Keratinocyte (primary cell): ENCODE measurements at regions not wholly inside any gene's neighbourhood (a gene's known extent, or its start where the extent isn't known, plus 50 kb on each side); places are given as distances from the start of the nearest gene placed in this dataset.

Experiments
- DNase-seq: peaks from one replicate; pipeline ENCODE4 v3.0.0-alpha.2; 2011; ENCODE audit warnings: low read depth, missing footprints, low spot score
- FAIRE-seq: peaks from 2 replicates; lab custom pipeline; 2011; peaks lifted over from hg19 to GRCh38; lab: Jason Lieb, UNC
- H2AFZ ChIP-seq: 2 replicates; pipeline ENCODE4 v1.6.0; 2012; ENCODE audit warnings: low read length, control low read depth, inconsistent platforms; ENCODE audit not compliant: control insufficient read depth
- H3K27ac ChIP-seq: 2 replicates; pipeline ENCODE4 v1.5.1; 2011; ENCODE audit warnings: low read length; ENCODE audit not compliant: control insufficient read depth, insufficient read depth
- H3K27me3 ChIP-seq: 3 replicates; pipeline ENCODE4 v1.6.0; 2011; ENCODE audit warnings: low read length; ENCODE audit not compliant: control insufficient read depth, insufficient read depth; ENCODE audit errors: extremely low read depth
- H3K36me3 ChIP-seq, 2 experiments: 2 replicates in 1 of 2; 3 replicates in 1 of 2; pipeline ENCODE4 v1.5.1; 2011; ENCODE audit warnings: low read length in 2 of 2, mild to moderate bottlenecking in 1 of 2; ENCODE audit not compliant: control insufficient read depth in 2 of 2, insufficient read depth in 2 of 2; ENCODE audit errors: extremely low read depth in 1 of 2
- H3K4me1 ChIP-seq: 3 replicates; pipeline ENCODE4 v1.5.1; 2011; ENCODE audit warnings: low read length; ENCODE audit not compliant: control insufficient read depth, insufficient read depth; ENCODE audit errors: extremely low read depth
- H3K4me2 ChIP-seq: 3 replicates; pipeline ENCODE4 v1.6.0; 2011; ENCODE audit warnings: low read depth, low read length; ENCODE audit not compliant: control insufficient read depth, insufficient read depth; ENCODE audit errors: extremely low read depth
- H3K4me3 ChIP-seq, 3 experiments: fragments of 200-600 bp in 1 of 3; sonication (generic) in 1 of 3; 2 replicates in 2 of 3; 3 replicates in 1 of 3; pipeline ENCODE4 v1.5.1; 2011 to 2016; ENCODE audit warnings: low read length in 3 of 3, mild to moderate bottlenecking in 3 of 3, control low read depth in 2 of 3, inconsistent platforms in 1 of 3, low read depth in 1 of 3, mixed read lengths in 1 of 3, mixed run types in 1 of 3, moderate library complexity in 1 of 3; ENCODE audit not compliant: control insufficient read depth in 2 of 3, insufficient read depth in 2 of 3; ENCODE audit errors: extremely low read depth in 1 of 3
- H3K79me2 ChIP-seq: 2 replicates; pipeline ENCODE4 v1.6.0; 2012; ENCODE audit warnings: low read length; ENCODE audit not compliant: control insufficient read depth, insufficient read depth
- H3K9ac ChIP-seq: 3 replicates; pipeline ENCODE4 v1.6.0; 2011; ENCODE audit warnings: low read length; ENCODE audit not compliant: control insufficient read depth, insufficient read depth; ENCODE audit errors: extremely low read depth
- H3K9me1 ChIP-seq: 3 replicates; pipeline ENCODE4 v1.6.0; 2011; ENCODE audit warnings: low read length; ENCODE audit not compliant: control insufficient read depth, insufficient read depth; ENCODE audit errors: extremely low read depth
- H3K9me3 ChIP-seq: 2 replicates; pipeline ENCODE4 v1.5.1; 2012; ENCODE audit warnings: low read depth, low read length; ENCODE audit not compliant: control insufficient read depth
- H4K20me1 ChIP-seq: 3 replicates; pipeline ENCODE4 v1.6.0; 2011; ENCODE audit warnings: low read length; ENCODE audit not compliant: control insufficient read depth, insufficient read depth; ENCODE audit errors: extremely low read depth
- CTCF ChIP-seq, 3 experiments: IDR thresholded peaks in 1 of 3; conservative IDR thresholded peaks in 1 of 3; optimal IDR thresholded peaks in 1 of 3; 2 replicates in 2 of 3; 3 replicates in 1 of 3; pipeline versions ENCODE3 to v1.5.1; 2011; ENCODE audit warnings: low read length in 3 of 3, mild to moderate bottlenecking in 3 of 3, moderate library complexity in 2 of 3, control low read depth in 1 of 3, inconsistent platforms in 1 of 3; ENCODE audit not compliant: insufficient read depth in 2 of 3; ENCODE audit errors: extremely low read depth in 1 of 3
- EZH2 ChIP-seq: IDR thresholded peaks from one replicate; pipeline ENCODE4 v1.6.1; 2012; ENCODE audit warnings: inconsistent platforms, mild to moderate bottlenecking, low read length, moderate library complexity
- dilution Hi-C: fragments of 300-500 bp; cut with MboI; formaldehyde crosslinking; loops from one replicate; pipeline ENCODE4 v1.7.0; 2020; ENCODE audit warnings: low sequenced_read_pairs; ENCODE audit not compliant: extremely low pct_ligation_motif_present

DNA sequence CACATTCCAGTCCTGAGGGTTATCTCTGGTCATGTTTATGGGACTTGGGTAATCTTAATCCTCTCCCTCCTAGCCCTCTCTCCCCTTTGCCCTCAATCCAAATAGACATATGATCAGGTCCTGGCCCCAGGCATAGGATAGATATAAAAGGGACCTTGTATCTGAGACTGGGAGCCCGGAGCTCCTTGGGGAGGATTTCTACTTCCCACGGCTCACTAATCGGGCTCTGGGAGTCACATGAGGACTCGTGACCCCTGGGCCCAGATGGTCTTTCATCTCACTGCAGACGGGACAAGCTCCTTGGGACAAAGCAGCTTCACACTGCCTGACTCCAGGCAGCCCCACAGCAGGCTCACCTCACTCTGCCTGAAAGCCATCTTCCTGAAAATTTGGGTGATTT, 57.8 kb upstream of the LYRM9 start:
- Histone ChIP-seq H3K79me2 (no peaks in the 10 kb centered on the region), H3K36me3 (no peaks in the 10 kb centered on the region), H3K27ac (no peak overlapping the region), H2AFZ (no peak overlapping the region), H3K9me3 (no peaks in the 10 kb centered on the region), H3K9me1 (no peaks in the 10 kb centered on the region), H4K20me1 (no peaks in the 10 kb centered on the region), H3K9ac (no peak overlapping the region), H3K27me3 (peaks cover 12% of the 10 kb centered on the region), H3K4me2 (no peak overlapping the region), H3K4me1 (no peaks in the 10 kb centered on the region), H3K4me3 (no peak overlapping the region)
- FAIRE-seq (no peak), DNase-seq (no peak)
- dilution Hi-C loops: no loop called here
- TF ChIP-seq CTCF (optimal IDR thresholded peaks at IDR 0.05 in 1 of 3, IDR thresholded peaks at IDR 0.05 in 1 of 3, conservative IDR thresholded peaks at IDR 0.05 in 1 of 3; ENCODE audit: extremely low read depth in 1 of 3, insufficient read depth in 2 of 3, low read length in 3 of 3): no peak
- TF ChIP-seq EZH2: no peak

- no peaks in the 10 kb centered on the region for H4K20me1 ChIP-seq
- H3K36me3 ChIP-seq: no peaks in the 10 kb centered on the region
- H3K4me2 ChIP-seq: no peak overlapping the region
- DNase-seq (no peak), FAIRE-seq (no peak)
- TF ChIP-seq EZH2: no peak
- no peak for TF ChIP-seq CTCF (optimal IDR thresholded peaks at IDR 0.05 in 1 of 3, IDR thresholded peaks at IDR 0.05 in 1 of 3, conservative IDR thresholded peaks at IDR 0.05 in 1 of 3; ENCODE audit: extremely low read depth in 1 of 3, insufficient read depth in 2 of 3, low read length in 3 of 3)
- no peaks in the 10 kb centered on the region for H3K79me2 ChIP-seq
- no peak overlapping the region for H3K4me3 ChIP-seq
- no peak overlapping the region for H2AFZ ChIP-seq
- no peak overlapping the region for H3K27ac ChIP-seq
- H3K9me1 ChIP-seq: no peaks in the 10 kb centered on the region
- no peaks in the 10 kb centered on the region for H3K9me3 ChIP-seq
- no peak overlapping the region for H3K9ac ChIP-seq
- dilution Hi-C loops: no loop called here
- no peaks in the 10 kb centered on the region for H3K4me1 ChIP-seq
- peaks cover 12% of the 10 kb centered on the region for H3K27me3 ChIP-seq
Observed at GRCh38 chr17:27951872-27952271, 58.7 kb upstream of the LYRM9 start.
